A549 (cell line): ENCODE measurements at regions not wholly inside any gene's neighbourhood (a gene's known extent, or its start where the extent isn't known, plus 50 kb on each side); places are given as distances from the start of the nearest gene placed in this dataset.

Experiments used
- ATAC-seq, 2 experiments: fragments of 200-7000 bp in 1 of 2; fragments of >200 bp in 1 of 2; cut with Nextera tagmentation in 1 of 2; cut with Tn5 transposase in 1 of 2; 3 replicates each; pipeline versions ENCODE4 v1.8.0 to v1.9.1; 2018 to 2020; ENCODE audit warnings: mild to moderate bottlenecking in 1 of 2, moderate library complexity in 1 of 2
- CTCF ChIA-PET: fragments of 300-600 bp; sonication (Branson Sonifier 250); formaldehyde crosslinking; extraction: SDS; loops from one replicate; lab custom pipeline; 2021; ENCODE audit warnings: antibody characterized with exemption, inconsistent platforms; lab: Yijun Ruan, JAX
- POLR2A ChIA-PET: fragments of 350-600 bp; formaldehyde crosslinking; extraction: SDS; loops from one replicate; lab custom pipeline; 2021; ENCODE audit warnings: antibody characterized with exemption, inconsistent platforms; lab: Yijun Ruan, JAX
- DNase-seq, 2 experiments: peaks; one replicate each; pipeline versions ENCODE4 v3.0.0 to v3.0.0-alpha.2; 2011 to 2016; ENCODE audit warnings: low read depth in 1 of 2, low spot score in 1 of 2
- FAIRE-seq: peaks from 2 replicates; lab custom pipeline; 2011; peaks lifted over from hg19 to GRCh38; lab: Jason Lieb, UNC
- H3K27ac ChIP-seq, 2 experiments: fragments of >200 bp; sonication (Bioruptor Twin); formaldehyde crosslinking; 3 replicates each; pipeline ENCODE4 v1.5.1; 2016 to 2017
- H3K4me1 ChIP-seq: fragments of >200 bp; sonication (Bioruptor Twin); formaldehyde crosslinking; 3 replicates; pipeline ENCODE4 v1.6.1; 2016
- H3K4me2 ChIP-seq: fragments of >200 bp; sonication (Bioruptor Twin); formaldehyde crosslinking; 3 replicates; pipeline ENCODE4 v1.6.1; 2016
- H3K4me3 ChIP-seq: fragments of >200 bp; sonication (Bioruptor Twin); formaldehyde crosslinking; 3 replicates; pipeline ENCODE4 v1.5.1; 2016
- H3K9me3 ChIP-seq: fragments of >200 bp; sonication (Bioruptor Twin); formaldehyde crosslinking; 3 replicates; pipeline ENCODE4 v1.6.1; 2016
- ATOH8 ChIP-seq: fragments of 250-450 bp; sonication (Bioruptor Pico); IDR thresholded peaks from 2 replicates; pipeline ENCODE4 v1.5.0; 2020; ENCODE audit warnings: low read depth, mild to moderate bottlenecking, moderate library complexity
- BCL3 ChIP-seq: fragments of >200 bp; sonication (Bioruptor Twin); formaldehyde crosslinking; IDR thresholded peaks from 3 replicates; pipeline ENCODE4 v1.6.1; 2016
- CBX8 ChIP-seq: fragments of 200-600 bp; sonication (generic); IDR thresholded peaks from 2 replicates; pipeline ENCODE4 v1.6.1; 2016
- CEBPB ChIP-seq, 2 experiments: fragments of >200 bp in 1 of 2; sonication (Bioruptor Twin) in 1 of 2; formaldehyde crosslinking in 1 of 2; IDR thresholded peaks; 2 replicates each; pipeline ENCODE4 v1.6.1; 2012 to 2016
- EHMT2 ChIP-seq: fragments of 200-600 bp; sonication (generic); IDR thresholded peaks from 2 replicates; pipeline ENCODE4 v1.6.1; 2016; ENCODE audit warnings: antibody characterized with exemption, low read depth, mild to moderate bottlenecking, moderate library complexity
- ELK1 ChIP-seq: fragments of 150-350 bp; IDR thresholded peaks from 2 replicates; pipeline ENCODE4 v1.6.1; 2014; ENCODE audit warnings: low read depth, mild to moderate bottlenecking, low read length
- ESRRA ChIP-seq: fragments of 150-350 bp; IDR thresholded peaks from 2 replicates; pipeline ENCODE4 v1.6.1; 2014; ENCODE audit warnings: mild to moderate bottlenecking, low read length, borderline replicate concordance
- FOXS1 ChIP-seq: fragments of 250-450 bp; sonication (Bioruptor Pico); IDR thresholded peaks from 2 replicates; pipeline ENCODE4 v1.5.0; 2020; ENCODE audit warnings: mild to moderate bottlenecking, moderate library complexity
- GATA3 ChIP-seq: IDR thresholded peaks from 2 replicates; pipeline ENCODE4 v1.6.1; 2012; ENCODE audit warnings: borderline replicate concordance
- HES2 ChIP-seq: fragments of >200 bp; sonication (Bioruptor Twin); formaldehyde crosslinking; IDR thresholded peaks from 2 replicates; pipeline ENCODE4 v1.6.1; 2016
- HOXA7 ChIP-seq: fragments of 250-450 bp; sonication (Bioruptor Pico); IDR thresholded peaks from 2 replicates; pipeline ENCODE4 v1.5.0; 2020; ENCODE audit warnings: mild to moderate bottlenecking, moderate library complexity
- HOXB13 ChIP-seq: fragments of 250-450 bp; sonication (Bioruptor Pico); IDR thresholded peaks from 2 replicates; pipeline ENCODE4 v1.5.0; 2020; ENCODE audit warnings: low read depth, mild to moderate bottlenecking, moderate library complexity
- HOXB5 ChIP-seq: fragments of 250-450 bp; sonication (Bioruptor Pico); IDR thresholded peaks from 2 replicates; pipeline ENCODE4 v1.5.0; 2020; ENCODE audit warnings: mild to moderate bottlenecking, moderate library complexity
- JUN ChIP-seq, 2 experiments: fragments of >200 bp; sonication (Bioruptor Twin); formaldehyde crosslinking; IDR thresholded peaks; 2 replicates in 1 of 2; 3 replicates in 1 of 2; pipeline ENCODE4 v1.6.1; 2016 to 2017
- JUNB ChIP-seq: fragments of >200 bp; sonication (Bioruptor Twin); formaldehyde crosslinking; IDR thresholded peaks from 2 replicates; pipeline ENCODE4 v1.6.1; 2016
- MAFK ChIP-seq: fragments of 450-650 bp; IDR thresholded peaks from 2 replicates; pipeline ENCODE4 v1.6.1; 2014; ENCODE audit not compliant: partially characterized antibody
- MYC ChIP-seq: IDR thresholded peaks from 2 replicates; pipeline ENCODE4 v1.6.1; 2012; ENCODE audit warnings: mild to moderate bottlenecking, inconsistent platforms, low read length, improper control_type of control experiment, borderline replicate concordance
- POLR2AphosphoS2 ChIP-seq: conservative IDR thresholded peaks from 2 replicates; pipeline ENCODE4 v1.6.1; 2012; ENCODE audit warnings: low read length, improper control_type of control experiment, inconsistent platforms
- RAD21 ChIP-seq, 2 experiments: fragments of >200 bp in 1 of 2; sonication (Bioruptor Twin) in 1 of 2; formaldehyde crosslinking in 1 of 2; IDR thresholded peaks in 1 of 2; conservative IDR thresholded peaks in 1 of 2; 2 replicates in 1 of 2; 3 replicates in 1 of 2; pipeline ENCODE4 v1.6.1; 2012 to 2018; ENCODE audit warnings: inconsistent platforms in 1 of 2
- RARB ChIP-seq: fragments of 250-450 bp; sonication (Bioruptor Pico); IDR thresholded peaks from 2 replicates; pipeline ENCODE4 v1.8.0; 2021; ENCODE audit warnings: mild to moderate bottlenecking, moderate library complexity
- REST ChIP-seq: fragments of 200-600 bp; sonication (generic); IDR thresholded peaks from 2 replicates; pipeline ENCODE4 v1.6.1; 2016; ENCODE audit warnings: antibody characterized with exemption, mild to moderate bottlenecking, moderate library complexity
- RNF2 ChIP-seq: fragments of 200-600 bp; sonication (generic); IDR thresholded peaks from 2 replicates; pipeline ENCODE4 v1.6.1; 2016; ENCODE audit warnings: low read depth, mild to moderate bottlenecking, antibody characterized with exemption, moderate library complexity, borderline replicate concordance
- SMC3 ChIP-seq: fragments of >200 bp; sonication (Bioruptor Twin); formaldehyde crosslinking; IDR thresholded peaks from 3 replicates; pipeline ENCODE4 v1.6.1; 2018; ENCODE audit warnings: inconsistent platforms
- TFCP2L1 ChIP-seq: fragments of 250-450 bp; sonication (Bioruptor Pico); IDR thresholded peaks from 2 replicates; pipeline ENCODE4 v1.5.0; 2021; ENCODE audit warnings: mild to moderate bottlenecking
- ZC3H11A ChIP-seq: fragments of 450-650 bp; IDR thresholded peaks from 2 replicates; pipeline ENCODE4 v1.6.1; 2014; ENCODE audit warnings: antibody characterized with exemption, mild to moderate bottlenecking
- ZNF302 ChIP-seq: fragments of 250-450 bp; sonication (Bioruptor Pico); IDR thresholded peaks from 2 replicates; pipeline ENCODE4 v1.9.0; 2021; ENCODE audit warnings: inconsistent platforms, mild to moderate bottlenecking, moderate library complexity
- ZSCAN20 ChIP-seq: fragments of 250-450 bp; sonication (Bioruptor Pico); IDR thresholded peaks from 2 replicates; pipeline ENCODE4 v1.8.0; 2022; ENCODE audit warnings: mild to moderate bottlenecking, moderate library complexity
- WGBS: methylation state at CpG from one replicate; pipeline ENCODE4 v1.1.6; 2017; ENCODE audit errors: missing lambda C conversion rate; 5-methylcytosine and 5-hydroxymethylcytosine counted together

GRCh38 chr2:72048881-72049477 is 98.7 kb downstream of the CYP26B1 start:
- FAIRE-seq (no peak), ATAC-seq (no peak), DNase-seq (no peak)
- TF ChIP-seq HES2 (no peak), CEBPB (IDR thresholded peaks at IDR 0.05) (no peak), HOXB13 (CRISPR knock-in tag) (no peak), BCL3 (no peak), TFCP2L1 (CRISPR knock-in tag) (no peak), RNF2 (no peak), EHMT2 (no peak), ATOH8 (CRISPR knock-in tag) (no peak)
- Histone ChIP-seq H3K27ac (no peak overlapping the region), H3K4me3 (no peak overlapping the region), H3K4me1 (no peaks in the 10 kb centered on the region), H3K9me3 (peaks cover 20% of the 10 kb centered on the region; the same call in 2 of the 3 replicates), H3K4me2 (no peak overlapping the region)
- ChIA-PET POLR2A (no interaction called here), CTCF (no interaction called here)

GRCh38 chr2:72043985-72044384 is 103.7 kb downstream of the CYP26B1 start:
- DNase-seq: no peak
- TF ChIP-seq ZNF302 (CRISPR knock-in tag) (no peak), ELK1 (no peak), MAFK (no peak), MYC (no peak), ESRRA (no peak), JUN (IDR thresholded peaks at IDR 0.05) (no peak), RAD21 (conservative IDR thresholded peaks at IDR 0.05 in 1 of 2, IDR thresholded peaks at IDR 0.05 in 1 of 2) (no peak), JUNB (no peak), RNF2 (no peak), HOXB5 (CRISPR knock-in tag) (no peak), POLR2AphosphoS2 (no peak)
- TF ChIP-seq, all 56 proteins: peak for 0
- Histone ChIP-seq H3K4me3 (no peak overlapping the region), H3K27ac (no peak overlapping the region), H3K4me2 (no peak overlapping the region), H3K4me1 (no peaks in the 10 kb centered on the region), H3K9me3 (peaks cover 27% of the 10 kb centered on the region)
- FAIRE-seq (peak; percentile 39), ATAC-seq (no peak)
- ChIA-PET CTCF (interaction anchor here (1.3 kb wide), 1 partner anchor 50 kb away, joined by 4 read pairs; no protein-coding TSS in a partner anchor), POLR2A (no interaction called here)

GRCh38 chr2:72041638-72042111 is 106.0 kb downstream of the CYP26B1 start:
- Histone ChIP-seq H3K4me2 (no peak overlapping the region), H3K27ac (no peak overlapping the region), H3K9me3 (peaks cover 20% of the 10 kb centered on the region), H3K4me3 (no peak overlapping the region), H3K4me1 (no peaks in the 10 kb centered on the region)
- no peak for FAIRE-seq
- DNase-seq: no peak
- WGBS: 18% methylated on average over 5 of the region's 5 CpGs
- ChIA-PET CTCF (interaction anchor here (1.7 kb wide), 1 partner anchor 109 kb away, joined by 4 read pairs; no protein-coding TSS in a partner anchor), POLR2A (no interaction called here)
- TF ChIP-seq ZC3H11A (no peak), CEBPB (IDR thresholded peaks at IDR 0.05) (no peak), REST (no peak), SMC3 (no peak), HOXB5 (CRISPR knock-in tag) (no peak), RARB (no peak), CBX8 (no peak), HOXA7 (CRISPR knock-in tag) (no peak), FOXS1 (no peak), GATA3 (no peak), ZSCAN20 (CRISPR knock-in tag) (no peak)
- ATAC-seq: 0 out of 6 replicates have a peak, but pooled peaks of 1 of the 2 experiments have one; percentile 41
